ENCODE measurements at regions not wholly inside any gene's neighbourhood (a gene's known extent, or its start where the extent isn't known, plus 50 kb on each side); places are given as distances from the start of the nearest gene placed in this dataset.

DNA sequence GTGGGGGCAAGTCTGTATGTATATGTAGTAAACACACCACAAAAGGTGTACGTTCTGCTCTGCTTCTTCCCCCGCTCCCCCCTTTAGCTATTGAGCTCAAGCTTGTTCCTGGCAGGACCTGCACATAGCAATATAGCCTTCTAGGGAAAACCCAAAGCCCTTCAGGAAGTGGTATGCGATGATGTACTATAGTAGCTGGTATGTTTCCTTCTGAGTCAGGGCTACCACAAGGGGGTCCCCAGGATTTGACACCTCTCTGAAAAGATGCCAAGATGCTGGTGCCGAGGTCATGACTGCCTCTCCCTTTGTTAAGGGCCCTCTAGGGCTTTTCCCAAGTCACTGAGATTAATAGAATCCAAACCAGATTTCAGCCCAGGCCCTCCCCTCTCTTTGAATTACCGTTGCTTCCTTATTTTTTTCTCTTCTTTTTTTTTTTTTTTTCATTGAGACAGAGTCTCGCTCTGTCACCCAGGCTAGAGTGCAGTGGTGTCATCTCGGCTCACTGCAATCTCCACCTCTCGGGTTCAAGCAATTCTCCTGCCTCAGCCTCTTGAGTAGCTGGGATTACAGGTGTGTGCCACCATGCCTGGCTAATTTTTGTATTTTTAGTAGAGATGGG is 268.4 kb downstream of the ETS1 start (continued):
- TF ChIP-seq ZNF622 (IDR thresholded peaks at IDR 0.05) (no peak), RAD51 (IDR thresholded peaks at IDR 0.05) (no peak), SMAD1 (IDR thresholded peaks at IDR 0.05; ENCODE audit: low read depth, partially characterized antibody) (no peak), TCF7 (IDR thresholded peaks at IDR 0.05; ENCODE audit: borderline replicate concordance) (no peak; the same call in 1 of the 2 replicates), PAX8 (IDR thresholded peaks at IDR 0.05) (no peak), CHD1 (IDR thresholded peaks at IDR 0.05; ENCODE audit: low read depth, low read length) (no peak), BRCA1 (IDR thresholded peaks at IDR 0.05; ENCODE audit: low read depth, low read length) (no peak), SUPT20H (IDR thresholded peaks at IDR 0.05; ENCODE audit: borderline replicate concordance, control insufficient read depth, low read depth, low read length) (no peak), NFIC (IDR thresholded peaks at IDR 0.05; ENCODE audit: low read depth, low read length) (peak; percentile 97), RB1 (IDR thresholded peaks at IDR 0.05; ENCODE audit: borderline replicate concordance) (no peak), ZNF384 (IDR thresholded peaks at IDR 0.05; ENCODE audit: borderline replicate concordance, low read depth, low read length) (peak; percentile 57), CBFB (IDR thresholded peaks at IDR 0.05; ENCODE audit: low read depth) (peak; percentile 93), MXI1 (IDR thresholded peaks at IDR 0.05; ENCODE audit: low read depth, low read length) (peak; percentile 36; the same call in 1 of the 2 replicates), EED (IDR thresholded peaks at IDR 0.05; ENCODE audit: low read depth) (peak; percentile 96), HCFC1 (IDR thresholded peaks at IDR 0.05; ENCODE audit: low read length) (no peak), BMI1 (IDR thresholded peaks at IDR 0.05; ENCODE audit: borderline replicate concordance) (peak; percentile 79), CBX3 (IDR thresholded peaks at IDR 0.05; ENCODE audit: borderline replicate concordance, low read depth) (no peak)
- TF ChIP-seq, protein P1, sequence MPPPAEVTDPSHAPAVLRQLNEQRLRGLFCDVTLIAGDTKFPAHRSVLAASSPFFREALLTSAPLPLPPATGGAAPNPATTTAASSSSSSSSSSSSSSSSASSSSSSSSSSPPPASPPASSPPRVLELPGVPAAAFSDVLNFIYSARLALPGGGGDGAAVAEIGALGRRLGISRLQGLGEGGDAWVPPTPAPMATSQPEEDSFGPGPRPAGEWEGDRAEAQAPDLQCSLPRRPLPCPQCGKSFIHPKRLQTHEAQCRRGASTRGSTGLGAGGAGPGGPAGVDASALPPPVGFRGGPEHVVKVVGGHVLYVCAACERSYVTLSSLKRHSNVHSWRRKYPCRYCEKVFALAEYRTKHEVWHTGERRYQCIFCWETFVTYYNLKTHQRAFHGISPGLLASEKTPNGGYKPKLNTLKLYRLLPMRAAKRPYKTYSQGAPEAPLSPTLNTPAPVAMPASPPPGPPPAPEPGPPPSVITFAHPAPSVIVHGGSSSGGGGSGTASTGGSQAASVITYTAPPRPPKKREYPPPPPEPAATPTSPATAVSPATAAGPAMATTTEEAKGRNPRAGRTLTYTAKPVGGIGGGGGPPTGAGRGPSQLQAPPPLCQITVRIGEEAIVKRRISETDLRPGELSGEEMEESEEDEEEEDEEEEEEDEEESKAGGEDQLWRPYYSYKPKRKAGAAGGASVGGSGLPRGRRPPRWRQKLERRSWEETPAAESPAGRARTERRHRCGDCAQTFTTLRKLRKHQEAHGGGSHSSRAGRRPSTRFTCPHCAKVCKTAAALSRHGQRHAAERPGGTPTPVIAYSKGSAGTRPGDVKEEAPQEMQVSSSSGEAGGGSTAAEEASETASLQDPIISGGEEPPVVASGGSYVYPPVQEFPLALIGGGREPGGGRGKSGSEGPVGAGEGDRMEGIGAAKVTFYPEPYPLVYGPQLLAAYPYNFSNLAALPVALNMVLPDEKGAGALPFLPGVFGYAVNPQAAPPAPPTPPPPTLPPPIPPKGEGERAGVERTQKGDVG (CRISPR knock-in tag; IDR thresholded peaks at IDR 0.05), result no peak
- TF ChIP-seq, protein P2, sequence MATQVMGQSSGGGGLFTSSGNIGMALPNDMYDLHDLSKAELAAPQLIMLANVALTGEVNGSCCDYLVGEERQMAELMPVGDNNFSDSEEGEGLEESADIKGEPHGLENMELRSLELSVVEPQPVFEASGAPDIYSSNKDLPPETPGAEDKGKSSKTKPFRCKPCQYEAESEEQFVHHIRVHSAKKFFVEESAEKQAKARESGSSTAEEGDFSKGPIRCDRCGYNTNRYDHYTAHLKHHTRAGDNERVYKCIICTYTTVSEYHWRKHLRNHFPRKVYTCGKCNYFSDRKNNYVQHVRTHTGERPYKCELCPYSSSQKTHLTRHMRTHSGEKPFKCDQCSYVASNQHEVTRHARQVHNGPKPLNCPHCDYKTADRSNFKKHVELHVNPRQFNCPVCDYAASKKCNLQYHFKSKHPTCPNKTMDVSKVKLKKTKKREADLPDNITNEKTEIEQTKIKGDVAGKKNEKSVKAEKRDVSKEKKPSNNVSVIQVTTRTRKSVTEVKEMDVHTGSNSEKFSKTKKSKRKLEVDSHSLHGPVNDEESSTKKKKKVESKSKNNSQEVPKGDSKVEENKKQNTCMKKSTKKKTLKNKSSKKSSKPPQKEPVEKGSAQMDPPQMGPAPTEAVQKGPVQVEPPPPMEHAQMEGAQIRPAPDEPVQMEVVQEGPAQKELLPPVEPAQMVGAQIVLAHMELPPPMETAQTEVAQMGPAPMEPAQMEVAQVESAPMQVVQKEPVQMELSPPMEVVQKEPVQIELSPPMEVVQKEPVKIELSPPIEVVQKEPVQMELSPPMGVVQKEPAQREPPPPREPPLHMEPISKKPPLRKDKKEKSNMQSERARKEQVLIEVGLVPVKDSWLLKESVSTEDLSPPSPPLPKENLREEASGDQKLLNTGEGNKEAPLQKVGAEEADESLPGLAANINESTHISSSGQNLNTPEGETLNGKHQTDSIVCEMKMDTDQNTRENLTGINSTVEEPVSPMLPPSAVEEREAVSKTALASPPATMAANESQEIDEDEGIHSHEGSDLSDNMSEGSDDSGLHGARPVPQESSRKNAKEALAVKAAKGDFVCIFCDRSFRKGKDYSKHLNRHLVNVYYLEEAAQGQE (IDR thresholded peaks at IDR 0.05; ENCODE audit: low read depth, low read length), result no peak; the same call in 1 of the 2 replicates
- TF ChIP-seq, protein P3, sequence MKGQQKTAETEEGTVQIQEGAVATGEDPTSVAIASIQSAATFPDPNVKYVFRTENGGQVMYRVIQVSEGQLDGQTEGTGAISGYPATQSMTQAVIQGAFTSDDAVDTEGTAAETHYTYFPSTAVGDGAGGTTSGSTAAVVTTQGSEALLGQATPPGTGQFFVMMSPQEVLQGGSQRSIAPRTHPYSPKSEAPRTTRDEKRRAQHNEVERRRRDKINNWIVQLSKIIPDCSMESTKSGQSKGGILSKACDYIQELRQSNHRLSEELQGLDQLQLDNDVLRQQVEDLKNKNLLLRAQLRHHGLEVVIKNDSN (IDR thresholded peaks at IDR 0.05; ENCODE audit: borderline replicate concordance, extremely low read length, insufficient read depth, low read depth, low read length), result no peak
- TF ChIP-seq, protein P4, sequence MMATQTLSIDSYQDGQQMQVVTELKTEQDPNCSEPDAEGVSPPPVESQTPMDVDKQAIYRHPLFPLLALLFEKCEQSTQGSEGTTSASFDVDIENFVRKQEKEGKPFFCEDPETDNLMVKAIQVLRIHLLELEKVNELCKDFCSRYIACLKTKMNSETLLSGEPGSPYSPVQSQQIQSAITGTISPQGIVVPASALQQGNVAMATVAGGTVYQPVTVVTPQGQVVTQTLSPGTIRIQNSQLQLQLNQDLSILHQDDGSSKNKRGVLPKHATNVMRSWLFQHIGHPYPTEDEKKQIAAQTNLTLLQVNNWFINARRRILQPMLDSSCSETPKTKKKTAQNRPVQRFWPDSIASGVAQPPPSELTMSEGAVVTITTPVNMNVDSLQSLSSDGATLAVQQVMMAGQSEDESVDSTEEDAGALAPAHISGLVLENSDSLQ (IDR thresholded peaks at IDR 0.05), result peak; percentile 36; the same call in 1 of the 2 replicates

Data from GM12878 (cell line).